GM19468 (cell line): ENCODE measurements at regions not wholly inside any gene's neighbourhood (a gene's known extent, or its start where the extent isn't known, plus 50 kb on each side); places are given as distances from the start of the nearest gene placed in this dataset.

Experiments
- ATAC-seq: cut with Tn5 transposase; IDR thresholded peaks from one replicate; pipeline ENCODE4 v1.9.1; 2021; ENCODE audit warnings: mild to moderate bottlenecking, moderate library complexity, moderate number of reproducible peaks; ENCODE audit not compliant: unreplicated experiment; ENCODE audit errors: extremely low read depth

DNA sequence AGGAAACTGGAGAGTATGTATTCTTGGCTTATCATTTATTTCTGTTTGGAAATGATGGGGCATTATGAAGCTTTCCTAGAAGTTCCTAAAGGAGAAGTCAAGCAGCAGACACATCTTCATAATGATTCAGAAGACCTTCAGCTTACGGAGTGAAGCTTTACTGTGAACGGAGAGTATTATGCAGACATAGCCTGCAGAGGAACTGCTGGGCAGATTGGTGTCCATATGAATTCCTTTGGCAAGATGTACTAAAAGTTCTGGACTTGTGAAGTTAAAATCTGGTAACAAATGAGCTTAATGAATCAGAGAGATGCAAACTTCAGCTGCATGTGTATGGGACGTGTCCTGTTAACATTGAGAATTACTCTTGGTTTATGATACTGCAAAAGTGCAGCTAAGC, 60.1 kb downstream of the NABP1 start:
- no peak for ATAC-seq

DNA sequence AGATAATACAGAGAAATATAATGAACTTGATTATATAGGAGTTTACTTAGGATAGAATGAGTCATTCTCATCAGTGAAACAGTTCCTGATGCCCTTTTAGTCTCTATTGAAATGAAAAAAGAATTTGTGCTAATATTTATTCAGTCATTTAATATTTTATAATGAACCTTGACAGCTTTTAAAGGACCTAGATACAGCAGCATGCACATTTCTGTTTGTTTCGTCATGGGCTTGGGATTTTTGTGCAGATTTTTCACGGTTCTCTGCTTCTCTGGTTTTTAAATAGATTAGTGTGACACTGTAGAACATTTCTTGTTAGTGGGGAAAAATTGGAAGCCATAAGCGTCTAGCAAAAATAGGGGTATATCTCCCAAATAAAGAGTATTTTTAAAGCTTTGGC, 60.7 kb downstream of the NABP1 start:
- ATAC-seq = no peak

DNA sequence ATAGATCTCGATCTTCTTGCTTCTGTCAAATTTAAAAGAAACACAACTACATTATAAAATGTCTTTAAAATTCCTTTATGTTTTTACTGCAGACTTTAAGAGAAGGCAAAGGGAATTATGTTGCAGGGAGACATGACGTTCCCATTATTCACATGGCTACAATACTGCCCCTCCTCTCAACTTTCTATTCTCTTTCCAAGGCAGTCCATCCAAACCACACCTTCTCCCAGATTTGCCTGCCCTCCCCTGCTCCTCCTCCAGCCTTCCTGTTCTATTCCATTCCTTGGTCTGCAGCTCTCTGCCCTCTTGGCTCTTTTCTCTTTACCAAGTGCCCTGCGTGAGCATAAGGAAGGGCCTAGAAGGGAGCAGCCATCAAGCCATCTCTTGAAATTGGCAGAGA, 61.3 kb downstream of the NABP1 start:
- no peak for ATAC-seq

- peak; percentile 77 for ATAC-seq
Observed at GRCh38 chr2:191740016-191740419, 62.1 kb downstream of the NABP1 start.

- no peak for ATAC-seq
Observed at GRCh38 chr2:191740759-191741158, 62.8 kb downstream of the NABP1 start.

DNA sequence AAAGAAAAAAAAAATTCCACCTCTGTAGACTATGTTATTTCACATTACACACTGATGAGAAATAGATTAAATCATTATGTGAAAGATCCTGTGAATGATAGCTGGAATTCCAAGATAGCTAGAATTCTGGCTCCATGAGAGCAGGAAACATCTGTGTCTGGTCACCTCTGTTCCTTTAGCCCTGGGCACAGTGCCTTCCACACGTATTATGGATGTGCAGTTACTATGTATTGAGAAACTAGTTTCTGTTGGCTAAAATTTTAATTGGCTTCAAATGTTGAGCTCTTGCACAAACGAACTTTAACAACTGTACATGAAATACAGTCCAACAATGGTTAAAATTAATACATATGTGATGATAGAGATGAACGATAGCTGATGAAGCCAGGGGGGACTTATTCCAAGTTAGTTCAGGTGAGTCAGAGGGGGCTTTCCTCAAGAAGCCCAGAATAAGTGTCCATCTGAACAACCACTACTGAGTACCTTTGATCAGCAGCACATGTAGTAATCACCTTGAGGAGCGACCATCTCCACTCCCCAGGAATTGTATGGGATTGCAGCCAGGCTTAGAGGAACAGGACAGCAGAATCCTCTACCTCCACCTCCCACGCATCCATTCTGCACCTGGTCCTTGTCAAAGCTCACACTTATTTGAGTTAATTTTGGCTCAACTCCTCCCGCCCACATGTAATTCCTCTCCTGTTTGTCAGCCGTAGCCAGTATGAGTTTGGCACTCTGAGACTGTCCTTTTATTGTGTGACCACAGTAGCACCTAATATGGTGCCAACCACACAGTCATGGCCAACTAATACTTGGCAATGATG, 68.6 kb downstream of the NABP1 start:
- ATAC-seq = no peak

DNA sequence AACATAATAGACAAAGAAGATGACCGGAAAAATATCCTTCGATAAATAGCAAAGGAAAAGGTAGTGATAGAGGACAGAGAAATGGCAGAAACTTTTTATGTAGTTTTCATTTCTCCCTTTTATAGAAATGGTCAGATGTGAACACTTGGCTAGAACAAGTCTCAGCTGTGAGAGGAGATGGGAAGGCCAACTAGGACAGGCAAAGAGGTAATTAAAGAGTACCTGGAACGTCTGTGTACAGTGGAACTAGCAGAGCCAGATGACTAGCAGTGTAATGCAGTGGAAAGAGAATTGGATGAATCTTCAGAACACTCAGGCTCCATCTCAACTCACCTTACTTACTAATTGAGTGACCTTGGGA, 69.2 kb downstream of the NABP1 start:
- ATAC-seq = no peak

- ATAC-seq = no peak
Observed at GRCh38 chr2:191748059-191748461, 70.1 kb downstream of the NABP1 start.

GRCh38 chr2:191748528-191749180, 70.7 kb downstream of the NABP1 start:
- peak; percentile 31 for ATAC-seq

DNA sequence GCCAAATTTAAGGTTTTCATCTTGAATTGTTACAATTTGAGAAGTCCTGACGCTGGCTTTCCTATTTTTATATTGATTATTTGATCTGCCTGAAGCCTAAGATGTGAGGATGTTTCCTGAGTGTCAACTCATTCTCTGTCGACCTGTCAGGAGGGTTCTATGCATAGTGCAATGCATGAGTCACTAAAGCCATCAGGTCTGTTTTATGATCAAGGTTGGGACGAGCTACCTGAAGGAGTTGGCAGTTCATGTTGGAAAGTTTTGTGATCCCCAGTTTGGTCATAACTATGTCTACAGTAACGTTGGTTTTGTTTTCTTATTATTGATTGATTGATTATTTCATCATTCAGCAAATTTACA, 71.2 kb downstream of the NABP1 start:
- ATAC-seq = no peak

- ATAC-seq = no peak
Observed at GRCh38 chr2:191754103-191754502, 76.2 kb downstream of the NABP1 start.

DNA sequence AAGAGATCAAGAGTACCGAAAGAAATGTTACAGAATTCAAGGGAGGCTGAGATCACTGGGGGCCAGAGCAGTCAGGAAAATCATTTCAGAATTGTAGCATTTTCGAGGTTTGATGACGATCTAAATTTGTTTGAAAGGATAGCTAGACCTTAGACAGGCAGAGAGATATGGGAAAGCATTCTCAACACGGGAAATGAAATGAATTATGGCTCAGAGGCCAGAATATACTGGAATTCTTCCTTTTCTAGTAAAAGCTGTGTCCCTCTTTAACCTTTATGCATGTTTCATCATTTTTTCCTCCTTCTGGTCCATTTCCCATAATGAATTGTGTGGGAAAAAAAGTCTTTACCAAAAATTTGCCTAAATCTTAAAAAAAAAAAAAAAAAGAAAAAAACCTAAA, 78.8 kb downstream of the NABP1 start:
- ATAC-seq = no peak

- ATAC-seq = no peak
Observed at GRCh38 chr2:191757208-191757607, 79.3 kb downstream of the NABP1 start.

GRCh38 chr2:191758518-191759507, 80.9 kb downstream of the NABP1 start:
- peak; percentile 100 for ATAC-seq

- no peak for ATAC-seq
Observed at GRCh38 chr2:191759680-191760079, 81.7 kb downstream of the NABP1 start.

DNA sequence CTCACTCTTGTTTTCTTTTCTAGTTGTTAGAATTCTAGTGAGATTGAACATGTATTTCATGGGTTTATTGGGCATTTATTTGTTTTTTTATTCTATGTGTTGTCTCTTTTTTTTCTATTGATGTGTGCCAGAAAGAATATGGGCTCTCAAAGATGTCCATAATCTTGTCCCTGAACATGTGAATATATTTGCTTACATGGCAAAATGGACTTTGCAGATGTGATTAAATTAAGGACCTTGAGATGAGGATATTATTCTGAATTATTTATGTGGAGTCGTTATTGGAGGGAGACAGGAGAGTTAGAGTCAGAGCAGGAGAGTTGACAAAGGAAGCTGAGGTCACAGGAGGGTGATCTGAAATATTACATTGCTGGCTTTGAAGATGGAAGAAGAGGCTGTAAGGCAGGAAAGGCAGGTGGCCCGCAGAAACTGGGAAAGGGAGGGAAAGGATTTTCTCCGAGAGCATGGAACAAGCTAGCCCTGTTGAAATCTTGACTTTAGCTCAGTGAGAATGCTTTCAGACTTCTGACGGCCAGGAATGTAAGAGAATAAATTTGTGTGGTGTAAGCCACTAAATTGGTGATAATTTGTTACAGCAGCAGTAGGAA, 82.8 kb downstream of the NABP1 start:
- no peak for ATAC-seq

DNA sequence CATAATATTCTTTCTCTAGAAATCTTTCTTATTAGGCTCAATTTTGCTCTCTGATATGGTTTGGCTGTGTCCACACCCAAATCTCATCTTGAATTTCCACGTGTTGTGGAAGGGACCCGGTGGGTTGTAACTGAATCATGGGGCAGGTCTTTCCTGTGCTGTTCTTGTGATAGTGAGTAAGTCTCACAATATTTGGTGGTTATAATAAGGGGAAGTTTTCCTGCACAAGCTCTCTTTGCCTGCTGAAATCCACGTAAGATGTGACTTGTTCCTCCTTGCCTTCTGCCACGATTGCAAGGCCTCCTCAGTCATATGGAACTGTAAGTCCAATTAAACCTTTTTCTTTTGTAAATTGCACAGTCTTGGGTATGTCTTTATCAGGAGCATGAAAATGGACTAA, 73.8 kb downstream of the CAVIN2 start:
- no peak for ATAC-seq

DNA sequence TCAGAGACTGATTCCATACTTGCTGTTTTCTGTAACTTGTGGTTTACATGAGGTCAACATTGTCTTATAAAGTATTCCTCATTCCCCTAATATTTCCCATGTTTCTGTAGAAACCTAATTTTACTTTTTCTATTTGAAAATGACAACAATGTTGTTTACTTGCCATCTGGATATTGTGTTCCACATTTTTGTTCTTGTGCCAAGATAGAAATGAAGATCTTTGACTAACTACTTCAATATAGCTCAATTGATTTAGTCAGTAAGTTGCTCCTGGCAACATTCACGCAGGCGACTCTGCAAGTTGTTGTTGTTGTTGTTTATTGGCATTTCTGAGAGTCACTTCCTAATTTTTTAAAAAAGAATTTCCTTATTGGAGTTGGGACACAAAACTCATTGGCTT, 69.5 kb downstream of the CAVIN2 start:
- no peak for ATAC-seq

DNA sequence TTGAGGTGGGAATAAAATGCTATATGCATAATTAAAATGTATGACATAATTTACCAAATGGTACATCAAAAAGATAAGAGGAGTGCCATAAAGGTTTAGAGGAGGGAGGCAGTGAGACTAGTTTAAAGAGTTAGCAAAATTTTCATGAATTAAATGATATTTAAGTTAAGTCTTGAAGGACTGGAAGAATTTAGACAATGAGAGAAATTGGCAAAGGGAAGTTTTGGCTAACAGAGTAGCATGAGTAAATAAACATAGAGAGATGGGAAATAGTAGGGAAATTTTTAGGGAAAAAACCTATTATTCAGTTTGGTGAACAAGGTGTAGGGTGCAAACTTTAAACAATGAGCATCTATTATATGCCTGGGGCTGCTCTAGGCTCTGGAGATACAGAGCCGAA, 68.8 kb downstream of the CAVIN2 start:
- ATAC-seq = no peak

GRCh38 chr2:191782351-191782750, 64.5 kb downstream of the CAVIN2 start:
- ATAC-seq = no peak
